DMS114 treated with DMSO at 0.1 percent for 48 hours (cell line): ENCODE measurements at regions not wholly inside any gene's neighbourhood (a gene's known extent, or its start where the extent isn't known, plus 50 kb on each side); places are given as distances from the start of the nearest gene placed in this dataset.
"Not testable (repeated sequence)": the region's sequence is repeated elsewhere in the genome, so short reads cannot be mapped to it uniquely, and the experiment has no call there.

Experiments used
- DNase-seq: peaks from one replicate; lab custom pipeline; 2025; ENCODE audit not compliant: unreplicated experiment; lab: John Stamatoyannopoulos, UW

DNA sequence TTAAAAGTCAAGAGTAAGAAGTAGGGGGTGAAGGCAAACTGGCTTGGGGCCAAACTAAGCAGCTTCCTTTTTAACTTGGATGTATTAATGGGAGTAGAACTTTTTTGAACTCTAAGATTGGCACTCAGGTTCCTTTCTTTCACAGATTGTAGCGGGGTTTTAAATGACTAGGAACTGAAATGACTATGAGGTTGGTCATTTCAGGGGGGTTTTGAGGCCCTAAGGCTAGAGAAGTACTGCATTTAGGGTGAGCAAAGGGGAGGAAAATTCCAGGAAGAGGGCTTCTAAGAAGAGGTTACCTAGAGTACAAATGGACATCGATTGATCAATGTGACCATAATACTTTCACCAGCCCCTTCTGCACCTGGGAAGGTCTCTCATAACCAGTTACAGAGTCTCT, 381.8 kb downstream of the MLLT3 start:
- DNase-seq: no peak

- DNase-seq: no peak
These were observed 383.4 kb downstream of the MLLT3 start for GRCh38 chr9:20238921-20239320.

DNA sequence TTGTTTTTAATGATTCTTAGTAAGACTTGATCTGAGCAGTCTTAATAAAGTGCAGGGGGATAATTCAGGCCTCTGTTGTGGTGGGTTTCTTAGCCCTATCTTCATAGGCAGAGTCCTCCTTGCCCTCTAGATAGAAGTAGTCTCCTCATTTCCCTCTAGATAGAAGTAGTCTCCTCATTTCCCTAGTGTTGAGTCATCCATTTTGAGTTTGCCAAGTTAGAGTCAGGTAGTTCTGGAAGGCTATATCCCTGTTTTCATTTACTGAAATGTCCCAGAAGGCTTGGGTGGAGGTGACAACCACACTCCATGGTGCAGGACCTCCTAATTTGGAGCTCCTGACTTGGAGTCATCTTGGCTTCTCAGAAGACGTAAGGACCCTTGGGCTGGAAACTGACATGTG, 384.6 kb downstream of the MLLT3 start:
- no peak for DNase-seq

DNA sequence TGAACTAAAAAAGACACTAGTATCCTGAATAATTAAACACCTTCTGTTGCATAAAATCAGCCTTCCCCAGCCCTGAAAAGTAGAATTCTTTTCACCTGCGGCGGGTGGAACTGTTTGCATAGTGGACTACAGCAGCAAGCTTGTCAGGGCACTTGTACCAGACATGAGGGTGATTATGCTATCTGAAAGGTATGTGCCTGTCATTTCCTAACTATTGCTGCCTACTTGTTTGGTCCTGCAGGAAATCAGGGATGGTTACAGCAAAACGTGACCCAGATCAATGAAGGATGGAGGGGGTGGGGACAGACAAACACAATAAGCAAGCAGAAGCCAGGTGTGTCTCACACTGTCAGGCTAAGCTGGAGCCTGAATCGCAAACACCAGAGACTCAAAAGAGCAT, 385.6 kb downstream of the MLLT3 start:
- DNase-seq: no peak

DNA sequence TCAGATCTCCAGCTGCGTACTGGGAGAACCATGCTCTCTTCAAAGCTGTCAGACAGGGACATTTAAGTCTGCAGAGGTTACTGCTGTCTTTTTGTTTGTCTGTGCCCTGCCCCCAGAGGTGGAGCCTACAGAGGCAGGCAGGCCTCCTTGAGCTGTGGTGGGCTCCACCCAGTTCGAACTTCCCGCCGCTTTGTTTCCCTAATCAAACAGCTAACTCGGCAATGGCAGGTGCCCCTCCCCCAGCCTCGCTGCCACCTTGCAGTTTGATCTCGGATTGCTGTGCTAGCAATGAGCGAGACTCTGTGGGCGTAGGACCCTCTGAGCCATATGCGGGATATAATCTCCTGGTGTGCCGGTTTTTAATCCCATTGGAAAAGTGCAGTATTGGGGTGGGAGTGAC, 387.1 kb downstream of the MLLT3 start:
- DNase-seq: not testable (repeated sequence)

GRCh38 chr9:20228096-20228495, 394.2 kb downstream of the MLLT3 start:
- DNase-seq: no peak

DNA sequence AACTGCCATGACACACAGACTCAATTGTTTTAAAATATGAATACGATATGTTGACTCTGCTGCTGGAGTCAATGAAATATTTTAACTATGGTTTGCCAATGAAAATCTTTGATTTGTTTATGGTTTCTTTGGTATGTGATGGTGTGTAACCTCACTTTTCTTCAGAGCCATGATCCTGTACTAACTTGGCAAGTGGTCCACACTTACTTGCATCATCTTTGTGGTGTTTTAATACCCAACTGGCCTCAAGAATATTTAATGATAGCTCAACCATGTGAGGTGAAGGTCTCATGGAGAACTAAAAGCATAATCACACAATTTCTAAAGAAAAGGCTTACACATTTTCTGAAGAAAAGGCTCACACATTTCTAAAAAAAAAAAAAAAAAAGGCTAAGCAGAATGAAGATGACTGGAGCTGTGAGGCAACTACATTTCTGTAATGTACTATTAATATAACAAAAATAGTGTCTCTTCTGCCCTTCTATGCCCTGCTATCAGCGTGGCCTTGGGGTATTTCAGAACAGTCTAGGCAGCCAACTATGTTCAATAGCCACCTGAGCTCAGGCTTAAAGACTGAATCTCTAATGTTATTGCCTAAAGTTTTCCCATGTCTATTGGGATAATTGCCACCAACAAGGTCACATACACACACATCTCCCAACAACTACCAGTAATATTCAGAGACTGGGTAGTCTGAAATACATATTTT, 395.0 kb downstream of the MLLT3 start:
- DNase-seq: no peak

DNA sequence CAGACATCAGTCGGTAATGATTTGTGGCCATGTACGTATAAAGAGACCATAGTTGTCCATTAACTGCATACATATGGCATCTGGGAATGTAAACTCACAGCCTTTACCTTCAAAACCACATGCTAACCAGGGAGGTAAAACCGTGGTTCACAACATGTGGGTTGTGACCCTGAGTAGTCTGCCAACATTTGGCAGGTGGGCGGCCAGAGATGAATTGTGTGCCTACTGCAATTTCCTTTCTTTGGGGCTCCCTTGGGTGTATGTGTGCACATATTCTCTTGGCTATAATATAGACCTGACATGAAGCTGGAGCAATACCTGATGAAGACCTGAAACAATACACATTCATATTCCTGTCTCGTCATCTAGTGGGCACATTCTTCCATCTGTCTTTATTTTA, 396.0 kb downstream of the MLLT3 start:
- no peak for DNase-seq

- no peak for DNase-seq
These were observed 396.5 kb downstream of the MLLT3 start for GRCh38 chr9:20225826-20226225.

DNA sequence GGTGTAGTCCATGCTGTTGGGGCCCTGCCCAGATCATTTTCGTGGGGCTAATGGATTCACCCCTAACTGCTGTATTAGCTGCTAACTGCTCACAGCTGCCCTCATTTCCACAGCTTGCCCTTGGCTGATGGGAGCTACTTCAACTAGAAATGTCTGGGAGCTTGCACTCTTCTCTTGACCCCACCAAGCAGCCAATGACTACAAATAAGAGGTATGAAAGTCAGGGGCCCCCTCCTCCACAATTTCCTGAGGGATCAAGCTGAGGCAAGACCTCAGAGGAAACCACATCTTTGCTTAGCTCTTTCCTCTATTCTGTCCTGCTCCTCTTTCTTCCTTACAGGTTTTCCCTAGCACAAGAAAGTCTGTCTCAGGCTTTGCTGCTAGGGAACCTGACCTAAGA, 397.5 kb downstream of the MLLT3 start:
- DNase-seq: no peak

- no peak for DNase-seq
These were observed 402.0 kb downstream of the MLLT3 start for GRCh38 chr9:20220286-20220685.

GRCh38 chr9:20219437-20219836, 402.9 kb downstream of the MLLT3 start:
- DNase-seq: no peak

GRCh38 chr9:20217596-20217995, 404.7 kb downstream of the MLLT3 start:
- DNase-seq: no peak

DNA sequence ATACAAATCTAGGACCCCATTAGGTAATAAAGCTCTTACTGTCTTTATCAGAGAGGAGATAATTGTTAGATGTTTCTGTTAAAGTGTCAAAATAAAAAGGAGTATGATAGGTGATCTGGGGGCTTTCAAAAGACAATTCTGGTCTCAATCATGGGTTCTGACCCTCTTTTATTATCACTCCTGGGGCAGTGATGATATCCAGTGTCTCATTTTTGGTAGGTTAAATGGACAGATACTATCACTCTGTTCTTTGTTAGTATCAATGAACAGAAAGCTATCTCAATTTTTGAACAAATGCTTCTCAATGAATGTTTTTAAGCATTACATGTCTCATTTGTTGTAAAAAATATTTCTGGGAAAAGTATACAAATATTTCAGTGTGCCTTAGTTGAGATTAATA, 405.9 kb downstream of the MLLT3 start:
- no peak for DNase-seq

- DNase-seq: no peak
These were observed 406.7 kb downstream of the MLLT3 start for GRCh38 chr9:20215552-20215951.

DNA sequence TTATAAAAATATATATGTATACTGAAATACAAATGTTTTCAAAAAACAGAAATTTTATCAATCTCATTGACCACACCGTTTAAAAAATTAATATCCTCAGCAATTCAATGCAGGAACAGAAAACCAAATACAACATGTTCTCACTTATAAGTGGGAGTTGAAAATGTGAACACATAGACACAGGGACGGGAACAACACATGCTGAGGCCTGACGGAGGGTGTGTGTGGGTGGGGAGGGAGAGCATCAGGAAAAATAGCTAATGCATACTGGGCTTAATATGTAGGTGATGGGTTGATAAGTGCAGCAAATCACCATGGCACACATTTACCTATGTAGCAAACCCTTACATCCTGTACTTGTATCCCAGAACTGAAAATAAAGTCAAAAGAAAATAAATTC, 409.5 kb downstream of the MLLT3 start:
- no peak for DNase-seq

DNA sequence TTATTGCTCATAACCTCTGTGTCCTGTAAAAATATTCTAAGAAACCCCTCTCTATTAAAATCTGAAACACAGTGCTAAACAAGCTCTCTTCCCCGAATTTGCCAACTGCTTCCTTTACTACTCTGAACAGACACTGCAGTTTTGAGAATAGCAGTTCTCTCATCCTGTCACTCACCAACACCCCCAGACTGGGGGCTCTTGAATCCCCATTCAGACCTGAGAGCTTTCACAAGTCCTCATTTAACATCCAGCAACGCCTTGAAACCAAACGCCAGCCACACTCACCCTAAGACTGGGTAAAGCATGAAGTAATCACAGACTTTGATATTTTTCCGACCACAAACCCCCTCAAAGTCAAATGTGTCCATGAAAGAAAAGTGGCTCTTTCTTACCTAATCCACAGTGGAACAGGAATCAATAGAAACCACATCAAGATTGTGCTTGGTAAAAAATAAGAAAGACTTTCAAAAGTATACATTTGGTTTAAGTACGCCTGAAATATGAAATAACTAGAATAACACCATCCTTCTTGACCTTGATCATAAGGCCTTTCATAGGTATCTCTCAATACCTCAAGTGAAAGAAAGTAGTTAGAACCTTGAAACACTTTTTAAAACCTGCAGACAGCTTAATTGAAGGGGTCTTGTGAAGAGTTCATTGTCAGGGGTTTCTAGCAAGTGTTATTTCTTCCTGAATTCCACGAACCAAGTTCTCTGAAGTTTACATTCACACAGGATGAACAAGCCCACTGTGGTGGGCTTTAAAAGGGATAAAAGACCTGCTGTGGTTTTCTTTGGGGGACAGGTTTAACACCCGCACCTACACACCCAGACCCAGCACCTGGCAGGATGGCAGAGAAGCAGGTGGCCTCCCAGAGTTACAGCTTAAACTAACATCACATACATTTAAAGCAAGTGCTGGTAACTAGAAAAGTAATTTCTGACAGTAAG, 412.6 kb downstream of the MLLT3 start:
- no peak for DNase-seq

DNA sequence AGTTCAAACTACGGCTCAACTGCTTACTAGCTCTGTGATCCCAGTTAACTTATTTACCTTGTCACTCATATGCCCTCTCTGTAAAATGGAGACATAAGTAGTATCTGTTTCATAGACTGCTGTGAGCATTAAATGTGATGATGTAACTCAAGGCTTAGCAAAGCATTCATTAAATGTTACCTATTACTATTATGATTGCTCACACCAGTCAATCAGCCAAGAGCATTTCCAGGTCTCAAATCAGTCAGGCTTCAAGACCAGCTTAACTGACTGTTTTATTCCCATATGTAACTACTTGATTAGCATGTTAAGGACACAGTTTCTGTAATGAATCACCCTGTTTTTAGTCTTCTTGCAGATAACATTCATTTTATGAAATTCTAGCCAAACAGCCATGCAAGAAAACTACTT, 413.3 kb downstream of the MLLT3 start:
- no peak for DNase-seq

- DNase-seq: no peak
These were observed 414.1 kb downstream of the MLLT3 start for GRCh38 chr9:20208226-20208625.

- no peak for DNase-seq
These were observed 415.1 kb downstream of the MLLT3 start for GRCh38 chr9:20207176-20207575.

DNA sequence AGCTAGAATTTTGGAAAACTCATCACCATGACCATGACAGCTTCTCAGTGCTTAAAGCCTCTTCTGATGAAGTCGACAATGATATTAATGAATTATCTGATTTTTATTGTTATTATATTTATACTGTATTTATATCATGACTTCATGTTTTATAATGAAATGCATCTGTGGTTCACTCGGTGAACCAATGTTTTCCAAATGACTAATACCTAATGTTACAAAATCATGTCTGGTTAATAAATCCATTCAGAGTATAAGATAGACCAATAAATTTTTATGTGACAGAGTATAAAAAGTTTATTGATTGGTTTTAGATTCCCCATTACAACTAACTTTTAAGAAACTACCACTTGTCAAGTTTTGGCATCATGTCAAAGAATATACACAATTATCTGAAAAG, 416.5 kb downstream of the MLLT3 start:
- DNase-seq: no peak

- no peak for DNase-seq
These were observed 412.2 kb upstream of the SLC24A2 start for GRCh38 chr9:20200991-20201431.
